B cell (primary cell): ENCODE measurements at regions not wholly inside any gene's neighbourhood (a gene's known extent, or its start where the extent isn't known, plus 50 kb on each side); places are given as distances from the start of the nearest gene placed in this dataset.

Source experiments
- EZH2 ChIP-seq: IDR thresholded peaks from 2 replicates; pipeline ENCODE4 v1.6.1; 2012; ENCODE audit warnings: borderline replicate concordance, low read depth, mild to moderate bottlenecking, moderate library complexity, low read length; ENCODE audit not compliant: insufficient read depth, poor library complexity, severe bottlenecking
- TF ChIP-seq, protein P1 (sequence below): fragments of 200-600 bp; IDR thresholded peaks from one replicate; pipeline ENCODE4 v1.8.0; 2022; ENCODE audit warnings: antibody characterized with exemption, mild to moderate bottlenecking

DNA sequence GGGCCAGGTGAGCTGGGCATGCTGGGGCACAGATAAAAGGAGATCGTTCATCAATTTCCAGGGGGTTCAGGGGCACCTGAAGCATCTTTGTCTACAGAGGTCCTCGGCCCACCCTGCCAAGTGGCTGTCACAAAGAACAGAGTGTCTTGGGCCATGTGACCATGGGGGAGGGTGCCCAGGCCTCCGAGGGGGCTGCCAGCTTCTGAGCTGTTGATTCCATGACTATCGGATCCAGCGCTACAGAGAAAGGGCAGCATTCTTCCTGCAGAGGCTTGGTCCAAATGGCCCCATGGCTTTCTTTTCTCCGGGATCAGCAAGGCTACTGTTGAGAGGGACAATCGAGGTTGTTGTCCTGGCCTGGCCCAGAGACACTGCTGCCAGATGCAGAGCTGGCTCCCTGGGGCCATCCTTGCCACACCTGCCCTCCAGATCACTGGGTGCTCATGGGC lies 289.2 kb downstream of the ZSWIM6 start:
- no peak for TF ChIP-seq EZH2
- TF ChIP-seq, protein P1, sequence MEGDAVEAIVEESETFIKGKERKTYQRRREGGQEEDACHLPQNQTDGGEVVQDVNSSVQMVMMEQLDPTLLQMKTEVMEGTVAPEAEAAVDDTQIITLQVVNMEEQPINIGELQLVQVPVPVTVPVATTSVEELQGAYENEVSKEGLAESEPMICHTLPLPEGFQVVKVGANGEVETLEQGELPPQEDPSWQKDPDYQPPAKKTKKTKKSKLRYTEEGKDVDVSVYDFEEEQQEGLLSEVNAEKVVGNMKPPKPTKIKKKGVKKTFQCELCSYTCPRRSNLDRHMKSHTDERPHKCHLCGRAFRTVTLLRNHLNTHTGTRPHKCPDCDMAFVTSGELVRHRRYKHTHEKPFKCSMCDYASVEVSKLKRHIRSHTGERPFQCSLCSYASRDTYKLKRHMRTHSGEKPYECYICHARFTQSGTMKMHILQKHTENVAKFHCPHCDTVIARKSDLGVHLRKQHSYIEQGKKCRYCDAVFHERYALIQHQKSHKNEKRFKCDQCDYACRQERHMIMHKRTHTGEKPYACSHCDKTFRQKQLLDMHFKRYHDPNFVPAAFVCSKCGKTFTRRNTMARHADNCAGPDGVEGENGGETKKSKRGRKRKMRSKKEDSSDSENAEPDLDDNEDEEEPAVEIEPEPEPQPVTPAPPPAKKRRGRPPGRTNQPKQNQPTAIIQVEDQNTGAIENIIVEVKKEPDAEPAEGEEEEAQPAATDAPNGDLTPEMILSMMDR: no peak
